ENCODE measurements at regions not wholly inside any gene's neighbourhood (a gene's known extent, or its start where the extent isn't known, plus 50 kb on each side); places are given as distances from the start of the nearest gene placed in this dataset.
A peak's percentile ranks its signal among the peaks of the same experiment; 100 is the strongest.
"Not testable (repeated sequence)": the region's sequence is repeated elsewhere in the genome, so short reads cannot be mapped to it uniquely, and the experiment has no call there.

DNA sequence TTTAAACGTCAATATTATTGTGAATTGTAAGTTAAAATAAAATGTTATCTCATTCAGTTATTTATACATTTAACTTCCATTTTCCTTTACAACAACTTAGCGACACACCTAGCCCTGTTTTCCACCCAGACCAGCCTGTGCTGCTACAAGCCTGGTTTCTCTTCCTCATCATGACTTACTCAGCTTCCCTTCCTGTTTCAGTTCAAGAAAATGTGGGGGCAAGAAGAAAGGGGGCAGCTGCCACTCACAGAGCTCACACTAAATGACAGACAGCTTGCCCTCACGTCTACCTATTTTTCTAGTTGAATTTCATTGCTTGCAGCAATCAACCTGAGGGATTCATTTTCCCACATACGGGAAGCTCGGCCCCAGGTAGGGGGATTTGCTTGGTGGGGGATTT is 496.4 kb downstream of the GOLGA6L6 start:
- intact Hi-C loops (cut with micrococcal nuclease); H3K36me3 ChIP-seq (ENCODE audit: control insufficient read depth in 1 of 2, insufficient read depth in 2 of 2, low read length in 2 of 2); H3K79me2 ChIP-seq (ENCODE audit: insufficient read depth, low read length); H3K4me1 ChIP-seq (ENCODE audit: control insufficient read depth in 1 of 2, insufficient read depth in 2 of 2, low read length in 2 of 2); H3K9me2 ChIP-seq (ENCODE audit: insufficient read depth); H3K9ac ChIP-seq (ENCODE audit: low read length); H4K20me1 ChIP-seq (ENCODE audit: insufficient read depth); POLR2A ChIA-PET; H3K27ac ChIP-seq (ENCODE audit: low read depth, low read length); BruUV-seq (replicated peaks); DNase-seq (ENCODE audit: low read depth, low spot score); H2AFZ ChIP-seq (ENCODE audit: low read depth, low read length, poor library complexity, severe bottlenecking); H3K4me3 ChIP-seq (replicated peaks in 1 of 2; ENCODE audit: low read depth in 1 of 2, low read length in 2 of 2); CTCF ChIA-PET; ATAC-seq; H3K27me3 ChIP-seq (ENCODE audit: insufficient read depth, low read length); H3K4me2 ChIP-seq (ENCODE audit: low read length); H3K9me3 ChIP-seq (ENCODE audit: control insufficient read depth in 1 of 2, insufficient read depth in 1 of 2, low read depth in 1 of 2, low read length in 2 of 2); RAD21 ChIA-PET (ENCODE audit: low non-redundant PET in 1 of 2, low total read pairs in 2 of 2, uncharacterized antibody in 2 of 2, unreplicated experiment in 2 of 2): not testable (repeated sequence)

GRCh38 chr15:20040691-20041090 is 500.9 kb downstream of the GOLGA6L6 start:
- H3K9me3 ChIP-seq (ENCODE audit: control insufficient read depth in 1 of 2, insufficient read depth in 1 of 2, low read depth in 1 of 2, low read length in 2 of 2); H3K79me2 ChIP-seq (ENCODE audit: insufficient read depth, low read length); POLR2A ChIA-PET; H3K27ac ChIP-seq (ENCODE audit: low read depth, low read length); BruUV-seq (replicated peaks); DNase-seq (ENCODE audit: low read depth, low spot score); intact Hi-C loops (cut with micrococcal nuclease); H3K9me2 ChIP-seq (ENCODE audit: insufficient read depth); RAD21 ChIA-PET (ENCODE audit: low non-redundant PET in 1 of 2, low total read pairs in 2 of 2, uncharacterized antibody in 2 of 2, unreplicated experiment in 2 of 2); H2AFZ ChIP-seq (ENCODE audit: low read depth, low read length, poor library complexity, severe bottlenecking); H3K4me3 ChIP-seq (replicated peaks in 1 of 2; ENCODE audit: low read depth in 1 of 2, low read length in 2 of 2); CTCF ChIA-PET; ATAC-seq; H3K4me1 ChIP-seq (ENCODE audit: control insufficient read depth in 1 of 2, insufficient read depth in 2 of 2, low read length in 2 of 2); H3K9ac ChIP-seq (ENCODE audit: low read length); H3K4me2 ChIP-seq (ENCODE audit: low read length); H4K20me1 ChIP-seq (ENCODE audit: insufficient read depth); H3K36me3 ChIP-seq (ENCODE audit: control insufficient read depth in 1 of 2, insufficient read depth in 2 of 2, low read length in 2 of 2); H3K27me3 ChIP-seq (ENCODE audit: insufficient read depth, low read length): not testable (repeated sequence)

DNA sequence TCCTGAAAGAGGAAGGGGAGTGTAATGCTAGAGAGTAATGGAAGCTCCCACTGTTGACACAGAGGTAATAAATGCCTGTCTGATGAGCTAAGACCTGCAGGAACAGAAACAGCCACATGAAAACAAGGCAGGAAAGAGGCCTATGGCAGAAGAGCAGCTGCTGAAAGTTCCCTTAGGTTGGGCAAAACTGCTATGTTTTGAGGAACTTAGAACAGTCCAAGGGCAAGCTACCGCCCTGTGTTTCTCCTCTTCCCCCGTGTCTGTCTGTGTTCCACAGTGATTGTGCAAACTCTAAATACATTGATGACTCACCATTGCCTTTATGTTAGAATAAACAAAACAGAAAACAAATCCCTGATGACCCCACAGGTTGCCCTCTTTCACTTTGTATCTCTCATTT is 516.6 kb downstream of the GOLGA6L6 start:
- intact Hi-C loops (cut with micrococcal nuclease); ATAC-seq; DNase-seq (ENCODE audit: low read depth, low spot score); H2AFZ ChIP-seq (ENCODE audit: low read depth, low read length, poor library complexity, severe bottlenecking); H4K20me1 ChIP-seq (ENCODE audit: insufficient read depth); H3K4me2 ChIP-seq (ENCODE audit: low read length); H3K9me2 ChIP-seq (ENCODE audit: insufficient read depth); POLR2A ChIA-PET; H3K4me3 ChIP-seq (replicated peaks in 1 of 2; ENCODE audit: low read depth in 1 of 2, low read length in 2 of 2); H3K27ac ChIP-seq (ENCODE audit: low read depth, low read length); H3K9ac ChIP-seq (ENCODE audit: low read length); RAD21 ChIA-PET (ENCODE audit: low non-redundant PET in 1 of 2, low total read pairs in 2 of 2, uncharacterized antibody in 2 of 2, unreplicated experiment in 2 of 2); H3K36me3 ChIP-seq (ENCODE audit: control insufficient read depth in 1 of 2, insufficient read depth in 2 of 2, low read length in 2 of 2); H3K4me1 ChIP-seq (ENCODE audit: control insufficient read depth in 1 of 2, insufficient read depth in 2 of 2, low read length in 2 of 2); CTCF ChIA-PET; H3K79me2 ChIP-seq (ENCODE audit: insufficient read depth, low read length); H3K9me3 ChIP-seq (ENCODE audit: control insufficient read depth in 1 of 2, insufficient read depth in 1 of 2, low read depth in 1 of 2, low read length in 2 of 2); H3K27me3 ChIP-seq (ENCODE audit: insufficient read depth, low read length); BruUV-seq (replicated peaks): not testable (repeated sequence)

DNA sequence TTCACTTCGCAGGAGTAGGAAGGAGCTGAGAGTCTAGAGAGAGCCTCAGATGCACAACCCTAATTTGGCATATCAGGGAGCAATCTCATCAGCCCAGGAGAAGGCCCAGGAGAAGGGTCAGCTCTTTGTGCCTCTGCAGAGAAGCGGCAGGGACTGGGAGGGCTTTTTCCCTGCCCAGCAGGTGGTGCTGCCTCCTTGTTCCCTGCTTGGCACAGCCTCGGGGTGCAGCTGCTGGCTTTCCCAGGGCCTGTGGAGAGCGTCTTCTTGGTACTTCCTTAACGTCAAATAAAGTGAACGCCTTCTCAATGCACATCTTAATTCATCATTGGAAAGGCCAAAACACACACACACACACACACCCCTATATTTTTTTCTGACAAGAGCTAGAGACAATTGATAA is 519.3 kb downstream of the GOLGA6L6 start:
- H3K79me2 ChIP-seq (ENCODE audit: insufficient read depth, low read length); H2AFZ ChIP-seq (ENCODE audit: low read depth, low read length, poor library complexity, severe bottlenecking); H3K27ac ChIP-seq (ENCODE audit: low read depth, low read length); H3K4me1 ChIP-seq (ENCODE audit: control insufficient read depth in 1 of 2, insufficient read depth in 2 of 2, low read length in 2 of 2); POLR2A ChIA-PET; H3K9ac ChIP-seq (ENCODE audit: low read length); H3K27me3 ChIP-seq (ENCODE audit: insufficient read depth, low read length); RAD21 ChIA-PET (ENCODE audit: low non-redundant PET in 1 of 2, low total read pairs in 2 of 2, uncharacterized antibody in 2 of 2, unreplicated experiment in 2 of 2); H3K9me3 ChIP-seq (ENCODE audit: control insufficient read depth in 1 of 2, insufficient read depth in 1 of 2, low read depth in 1 of 2, low read length in 2 of 2); H3K36me3 ChIP-seq (ENCODE audit: control insufficient read depth in 1 of 2, insufficient read depth in 2 of 2, low read length in 2 of 2); H3K9me2 ChIP-seq (ENCODE audit: insufficient read depth); intact Hi-C loops (cut with micrococcal nuclease); CTCF ChIA-PET; DNase-seq (ENCODE audit: low read depth, low spot score); H4K20me1 ChIP-seq (ENCODE audit: insufficient read depth); H3K4me2 ChIP-seq (ENCODE audit: low read length); BruUV-seq (replicated peaks); H3K4me3 ChIP-seq (replicated peaks in 1 of 2; ENCODE audit: low read depth in 1 of 2, low read length in 2 of 2): not testable (repeated sequence)
- ATAC-seq: peak; percentile 52; the same call in 1 of the 2 replicates

- H3K27me3 ChIP-seq (ENCODE audit: insufficient read depth, low read length); RAD21 ChIA-PET (ENCODE audit: low non-redundant PET in 1 of 2, low total read pairs in 2 of 2, uncharacterized antibody in 2 of 2, unreplicated experiment in 2 of 2); H3K4me1 ChIP-seq (ENCODE audit: control insufficient read depth in 1 of 2, insufficient read depth in 2 of 2, low read length in 2 of 2); H3K9me2 ChIP-seq (ENCODE audit: insufficient read depth); H2AFZ ChIP-seq (ENCODE audit: low read depth, low read length, poor library complexity, severe bottlenecking); H4K20me1 ChIP-seq (ENCODE audit: insufficient read depth); H3K4me3 ChIP-seq (replicated peaks in 1 of 2; ENCODE audit: low read depth in 1 of 2, low read length in 2 of 2); H3K9ac ChIP-seq (ENCODE audit: low read length); BruUV-seq (replicated peaks); H3K9me3 ChIP-seq (ENCODE audit: control insufficient read depth in 1 of 2, insufficient read depth in 1 of 2, low read depth in 1 of 2, low read length in 2 of 2); H3K79me2 ChIP-seq (ENCODE audit: insufficient read depth, low read length); CTCF ChIA-PET; DNase-seq (ENCODE audit: low read depth, low spot score); H3K36me3 ChIP-seq (ENCODE audit: control insufficient read depth in 1 of 2, insufficient read depth in 2 of 2, low read length in 2 of 2); intact Hi-C loops (cut with micrococcal nuclease); H3K27ac ChIP-seq (ENCODE audit: low read depth, low read length); H3K4me2 ChIP-seq (ENCODE audit: low read length); POLR2A ChIA-PET: not testable (repeated sequence)
- peak; percentile 82 for ATAC-seq
These were observed 520.2 kb downstream of the GOLGA6L6 start for GRCh38 chr15:20021351-20021750.

Data from HCT116 (cell line).